IPS-18a (cell line): ENCODE measurements at regions not wholly inside any gene's neighbourhood (a gene's known extent, or its start where the extent isn't known, plus 50 kb on each side); places are given as distances from the start of the nearest gene placed in this dataset.

Source experiments
- H3K27ac ChIP-seq: one replicate; pipeline ENCODE4 v1.5.1; 2013; ENCODE audit warnings: low read length
- H3K27me3 ChIP-seq: one replicate; pipeline ENCODE4 v1.6.1; 2013; ENCODE audit warnings: mild to moderate bottlenecking, low read length; ENCODE audit not compliant: control insufficient read depth, insufficient read depth
- H3K36me3 ChIP-seq: one replicate; pipeline ENCODE4 v1.6.1; 2013; ENCODE audit warnings: low read depth, low read length; ENCODE audit not compliant: control insufficient read depth
- H3K4me1 ChIP-seq: one replicate; pipeline ENCODE4 v1.6.1; 2013; ENCODE audit warnings: low read depth, low read length; ENCODE audit not compliant: control insufficient read depth
- H3K4me3 ChIP-seq: one replicate; pipeline ENCODE4 v1.5.1; 2013; ENCODE audit warnings: low read length
- H3K9ac ChIP-seq: one replicate; pipeline ENCODE4 v1.6.1; 2013; ENCODE audit warnings: mild to moderate bottlenecking, low read length, moderate library complexity
- H3K9me3 ChIP-seq: one replicate; pipeline ENCODE4 v1.6.1; 2013; ENCODE audit warnings: low read depth, low read length; ENCODE audit not compliant: control insufficient read depth

- Histone ChIP-seq H3K27ac (no peak overlapping the region), H3K9me3 (no peaks in the 10 kb centered on the region), H3K4me3 (no peak overlapping the region), H3K27me3 (no peaks in the 10 kb centered on the region), H3K36me3 (no peaks in the 10 kb centered on the region), H3K9ac (no peak overlapping the region), H3K4me1 (no peaks in the 10 kb centered on the region)
These were observed 2067.7 kb downstream of the ARAP2 start for GRCh38 chr4:34176609-34177008.

- Histone ChIP-seq H3K36me3 (no peaks in the 10 kb centered on the region), H3K9me3 (no peaks in the 10 kb centered on the region), H3K9ac (no peak overlapping the region), H3K4me1 (no peaks in the 10 kb centered on the region), H3K27ac (no peak overlapping the region), H3K27me3 (no peaks in the 10 kb centered on the region), H3K4me3 (no peak overlapping the region)
These were observed 2065.8 kb downstream of the ARAP2 start for GRCh38 chr4:34178476-34178875.

- Histone ChIP-seq H3K36me3 (no peaks in the 10 kb centered on the region), H3K27ac (no peak overlapping the region), H3K27me3 (no peaks in the 10 kb centered on the region), H3K4me1 (peaks cover 8% of the 10 kb centered on the region), H3K9me3 (no peaks in the 10 kb centered on the region), H3K4me3 (no peak overlapping the region), H3K9ac (no peak overlapping the region)
These were observed 2062.9 kb downstream of the ARAP2 start for GRCh38 chr4:34181311-34181841.

GRCh38 chr4:34181891-34182290, 2062.4 kb downstream of the ARAP2 start:
- H3K4me1 ChIP-seq, result peaks cover 13% of the 10 kb centered on the region
- H3K4me3 ChIP-seq, result no peak overlapping the region
- no peaks in the 10 kb centered on the region for H3K9me3 ChIP-seq
- H3K36me3 ChIP-seq, result no peaks in the 10 kb centered on the region
- H3K27ac ChIP-seq, result no peak overlapping the region
- H3K27me3 ChIP-seq, result no peaks in the 10 kb centered on the region
- H3K9ac ChIP-seq, result no peak overlapping the region

GRCh38 chr4:34182306-34182705, 2062.0 kb downstream of the ARAP2 start:
- H3K36me3 ChIP-seq, result no peaks in the 10 kb centered on the region
- H3K9ac ChIP-seq, result no peak overlapping the region
- H3K4me3 ChIP-seq, result no peak overlapping the region
- H3K4me1 ChIP-seq, result peaks cover 17% of the 10 kb centered on the region
- H3K27ac ChIP-seq, result no peak overlapping the region
- no peaks in the 10 kb centered on the region for H3K9me3 ChIP-seq
- H3K27me3 ChIP-seq, result no peaks in the 10 kb centered on the region

GRCh38 chr4:34183926-34184325, 2060.4 kb downstream of the ARAP2 start:
- Histone ChIP-seq H3K27me3 (no peaks in the 10 kb centered on the region), H3K4me1 (peaks cover 18% of the 10 kb centered on the region), H3K9ac (no peak overlapping the region), H3K36me3 (no peaks in the 10 kb centered on the region), H3K4me3 (no peak overlapping the region), H3K27ac (no peak overlapping the region), H3K9me3 (no peaks in the 10 kb centered on the region)

- H3K4me1 ChIP-seq, result peaks cover 18% of the 10 kb centered on the region
- H3K36me3 ChIP-seq, result no peaks in the 10 kb centered on the region
- no peaks in the 10 kb centered on the region for H3K9me3 ChIP-seq
- H3K27me3 ChIP-seq, result no peaks in the 10 kb centered on the region
- no peak overlapping the region for H3K27ac ChIP-seq
- no peak overlapping the region for H3K4me3 ChIP-seq
- no peak overlapping the region for H3K9ac ChIP-seq
These were observed 2057.3 kb downstream of the ARAP2 start for GRCh38 chr4:34187056-34187455.

GRCh38 chr4:34191443-34191842, 2052.9 kb downstream of the ARAP2 start:
- Histone ChIP-seq H3K4me1 (peaks cover 9% of the 10 kb centered on the region), H3K36me3 (no peaks in the 10 kb centered on the region), H3K9ac (no peak overlapping the region), H3K4me3 (no peak overlapping the region), H3K27ac (no peak overlapping the region), H3K27me3 (no peaks in the 10 kb centered on the region), H3K9me3 (no peaks in the 10 kb centered on the region)

GRCh38 chr4:34193451-34194154, 2050.7 kb downstream of the ARAP2 start:
- Histone ChIP-seq H3K4me3 (no peak overlapping the region), H3K27me3 (no peaks in the 10 kb centered on the region), H3K4me1 (peaks cover 3% of the 10 kb centered on the region), H3K9ac (no peak overlapping the region), H3K27ac (no peak overlapping the region), H3K9me3 (no peaks in the 10 kb centered on the region), H3K36me3 (no peaks in the 10 kb centered on the region)

GRCh38 chr4:34194585-34194984, 2049.7 kb downstream of the ARAP2 start:
- H3K9ac ChIP-seq, result no peak overlapping the region
- H3K4me3 ChIP-seq, result no peak overlapping the region
- H3K27me3 ChIP-seq, result no peaks in the 10 kb centered on the region
- no peaks in the 10 kb centered on the region for H3K9me3 ChIP-seq
- H3K36me3 ChIP-seq, result no peaks in the 10 kb centered on the region
- H3K27ac ChIP-seq, result no peak overlapping the region
- H3K4me1 ChIP-seq, result peaks cover 3% of the 10 kb centered on the region

GRCh38 chr4:34196375-34196774, 2047.9 kb downstream of the ARAP2 start:
- H3K4me1 ChIP-seq, result peaks cover 3% of the 10 kb centered on the region
- no peaks in the 10 kb centered on the region for H3K27me3 ChIP-seq
- H3K9ac ChIP-seq, result no peak overlapping the region
- H3K27ac ChIP-seq, result no peak overlapping the region
- no peaks in the 10 kb centered on the region for H3K9me3 ChIP-seq
- no peaks in the 10 kb centered on the region for H3K36me3 ChIP-seq
- no peak overlapping the region for H3K4me3 ChIP-seq

GRCh38 chr4:34198966-34199365, 2045.3 kb downstream of the ARAP2 start:
- Histone ChIP-seq H3K27me3 (no peaks in the 10 kb centered on the region), H3K36me3 (no peaks in the 10 kb centered on the region), H3K9ac (no peak overlapping the region), H3K4me1 (peaks cover 3% of the 10 kb centered on the region), H3K27ac (no peak overlapping the region), H3K9me3 (no peaks in the 10 kb centered on the region), H3K4me3 (no peak overlapping the region)
